PC-9 (cell line): ENCODE measurements at regions not wholly inside any gene's neighbourhood (a gene's known extent, or its start where the extent isn't known, plus 50 kb on each side); places are given as distances from the start of the nearest gene placed in this dataset.

Experiments
- EZH2 ChIP-seq: fragments of 200-600 bp; sonication (generic); IDR thresholded peaks from 2 replicates; pipeline ENCODE4 v1.8.0; 2017; ENCODE audit warnings: antibody characterized with exemption, low read depth
- TF ChIP-seq, protein P1 (sequence below): fragments of 200-600 bp; sonication (generic); conservative IDR thresholded peaks from 2 replicates; pipeline ENCODE4 v1.6.1; 2017; ENCODE audit warnings: mixed run types, antibody characterized with exemption, mild to moderate bottlenecking, moderate library complexity

DNA sequence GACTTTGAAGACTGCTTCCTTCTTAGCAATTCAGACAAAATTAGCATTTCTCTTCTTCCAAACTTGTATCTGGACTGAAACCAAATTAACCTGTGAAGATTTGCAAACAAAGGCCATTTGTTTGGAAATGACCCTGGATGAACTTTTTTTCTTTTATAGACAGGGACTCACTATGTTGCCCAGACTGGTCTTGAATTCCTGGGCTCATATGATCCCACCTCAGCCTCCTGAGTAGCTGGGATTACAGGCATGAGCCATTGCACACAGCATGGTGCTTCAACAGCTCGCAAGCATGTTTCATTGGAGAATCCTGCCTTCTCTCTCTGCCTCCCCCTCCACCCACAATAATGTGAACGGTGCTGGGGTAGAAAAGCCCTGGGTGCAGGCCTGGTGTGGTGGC lies 170.2 kb downstream of the ARL4C start:
- no peak for TF ChIP-seq EZH2
- TF ChIP-seq, protein P1, sequence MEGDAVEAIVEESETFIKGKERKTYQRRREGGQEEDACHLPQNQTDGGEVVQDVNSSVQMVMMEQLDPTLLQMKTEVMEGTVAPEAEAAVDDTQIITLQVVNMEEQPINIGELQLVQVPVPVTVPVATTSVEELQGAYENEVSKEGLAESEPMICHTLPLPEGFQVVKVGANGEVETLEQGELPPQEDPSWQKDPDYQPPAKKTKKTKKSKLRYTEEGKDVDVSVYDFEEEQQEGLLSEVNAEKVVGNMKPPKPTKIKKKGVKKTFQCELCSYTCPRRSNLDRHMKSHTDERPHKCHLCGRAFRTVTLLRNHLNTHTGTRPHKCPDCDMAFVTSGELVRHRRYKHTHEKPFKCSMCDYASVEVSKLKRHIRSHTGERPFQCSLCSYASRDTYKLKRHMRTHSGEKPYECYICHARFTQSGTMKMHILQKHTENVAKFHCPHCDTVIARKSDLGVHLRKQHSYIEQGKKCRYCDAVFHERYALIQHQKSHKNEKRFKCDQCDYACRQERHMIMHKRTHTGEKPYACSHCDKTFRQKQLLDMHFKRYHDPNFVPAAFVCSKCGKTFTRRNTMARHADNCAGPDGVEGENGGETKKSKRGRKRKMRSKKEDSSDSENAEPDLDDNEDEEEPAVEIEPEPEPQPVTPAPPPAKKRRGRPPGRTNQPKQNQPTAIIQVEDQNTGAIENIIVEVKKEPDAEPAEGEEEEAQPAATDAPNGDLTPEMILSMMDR, result no peak
